ENCODE measurements at regions not wholly inside any gene's neighbourhood (a gene's known extent, or its start where the extent isn't known, plus 50 kb on each side); places are given as distances from the start of the nearest gene placed in this dataset.
"Not testable (repeated sequence)": the region's sequence is repeated elsewhere in the genome, so short reads cannot be mapped to it uniquely, and the experiment has no call there.

DNA sequence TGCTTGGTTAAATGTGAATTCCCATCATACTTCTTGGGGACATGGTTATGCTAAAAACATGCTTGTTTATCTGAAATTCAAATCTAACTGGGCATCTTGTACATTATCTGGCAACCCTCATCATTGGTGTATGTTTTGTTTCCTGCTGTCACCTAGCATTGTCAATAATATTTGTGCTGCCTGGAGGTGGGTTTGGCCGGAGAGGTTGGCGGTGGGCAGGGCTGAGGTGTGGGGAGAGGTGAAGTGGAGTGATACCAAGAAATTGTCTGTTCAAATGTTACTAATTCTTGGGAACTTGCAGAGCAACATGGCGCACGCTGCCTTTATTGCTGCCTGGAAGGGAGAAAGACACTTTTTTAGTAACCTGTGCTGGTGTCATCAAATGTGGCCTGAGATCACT lies 280.5 kb downstream of the VRK1 start:
- DNase-seq, result no peak

DNA sequence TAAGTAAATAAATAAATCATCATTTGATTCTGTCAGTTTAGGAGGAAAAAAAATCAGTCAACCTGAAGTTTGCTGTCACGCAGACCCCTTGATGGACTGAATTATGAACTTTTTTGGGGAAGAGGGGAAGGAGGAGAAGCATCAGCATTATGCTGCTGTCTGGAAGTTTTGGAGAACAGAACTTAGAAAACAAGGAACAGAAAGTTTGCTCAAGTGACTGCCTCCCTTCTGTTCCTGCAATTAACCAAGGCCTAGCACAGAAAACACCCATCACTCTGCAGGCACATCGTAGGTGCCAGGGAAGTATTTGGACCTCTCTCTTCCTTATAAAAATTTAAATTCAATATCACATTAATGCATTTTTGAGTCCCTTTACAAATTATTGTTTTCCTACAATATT lies 283.8 kb downstream of the VRK1 start:
- DNase-seq, result no peak

DNA sequence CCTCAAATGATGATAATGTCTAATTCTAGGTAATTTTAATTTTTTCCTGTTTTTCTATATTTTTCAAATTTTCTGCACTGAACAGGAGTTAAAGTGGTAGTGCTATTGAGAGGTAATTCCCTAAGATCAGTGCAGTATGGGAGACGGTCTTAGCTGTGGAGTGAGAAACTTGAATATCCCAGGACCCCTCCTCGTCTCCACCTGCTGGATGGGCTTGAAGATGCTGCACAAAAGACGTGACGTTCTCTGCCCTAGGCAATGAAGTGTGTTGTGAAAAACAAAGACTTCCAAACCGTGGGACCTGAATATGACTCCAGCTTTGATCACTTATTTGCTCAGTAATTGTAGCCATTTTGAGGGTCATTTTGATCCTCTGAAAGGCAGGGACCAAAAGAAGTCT lies 298.1 kb downstream of the VRK1 start:
- DNase-seq, result peak in 1 of 2 experiments; percentile 4

DNA sequence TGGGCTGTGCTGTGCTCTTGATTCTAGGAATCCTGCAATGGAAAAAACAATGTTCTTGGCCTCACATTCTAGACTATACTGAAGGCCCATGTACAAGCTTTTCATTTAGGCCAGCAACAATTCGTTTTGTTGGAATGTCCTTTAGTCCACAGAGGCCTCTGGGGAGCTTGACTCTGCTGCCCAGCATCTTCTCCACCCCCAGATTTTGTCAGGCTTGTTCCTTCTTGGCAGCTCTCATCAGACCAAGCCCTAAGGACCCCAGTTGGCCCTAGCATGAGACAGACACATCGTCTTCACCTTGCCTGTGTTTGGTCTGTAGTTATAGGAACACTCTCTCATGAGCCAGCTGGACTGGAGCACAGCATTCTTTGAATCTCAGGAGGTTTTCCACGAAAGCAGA lies 300.1 kb downstream of the VRK1 start:
- no peak for DNase-seq

DNA sequence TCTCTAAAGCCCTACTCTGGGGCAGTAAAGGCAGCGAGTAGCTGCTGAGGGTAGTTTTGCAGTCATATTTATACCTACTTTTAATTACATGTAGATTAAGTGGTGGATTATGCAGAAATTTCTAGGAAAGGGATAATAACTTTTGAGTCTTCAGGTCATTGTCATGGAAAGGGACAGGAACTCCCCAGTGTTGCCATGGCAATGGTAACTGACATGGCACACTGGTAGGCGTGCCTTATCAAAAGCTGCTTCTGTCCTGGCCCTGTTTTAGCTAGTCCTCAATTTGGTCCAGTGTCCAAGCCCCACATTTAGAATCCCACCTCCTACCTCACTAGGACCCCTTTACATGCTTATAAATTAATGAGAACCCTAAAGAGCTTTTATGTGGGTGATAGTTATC lies 303.1 kb downstream of the VRK1 start:
- DNase-seq, result peak in 1 of 2 experiments; percentile 7

DNA sequence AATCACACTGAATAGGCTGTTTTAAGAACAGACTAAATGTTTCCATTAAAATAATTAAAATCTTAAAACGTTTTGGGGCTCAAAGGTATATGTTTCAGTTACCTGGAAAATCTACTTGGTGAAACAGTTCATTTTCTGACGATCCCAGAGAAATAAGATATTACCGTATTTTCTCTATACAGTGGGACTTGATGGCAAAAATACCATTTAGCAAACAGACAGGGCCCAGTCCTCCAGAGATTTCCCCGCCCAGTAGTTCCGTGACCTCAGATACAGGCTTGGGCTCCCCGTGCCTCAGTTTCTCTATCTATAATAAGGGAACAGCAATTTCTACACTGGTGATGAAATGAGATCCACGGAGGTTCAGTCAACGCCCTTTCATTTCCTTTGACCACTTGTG lies 304.4 kb downstream of the VRK1 start:
- no peak for DNase-seq

DNA sequence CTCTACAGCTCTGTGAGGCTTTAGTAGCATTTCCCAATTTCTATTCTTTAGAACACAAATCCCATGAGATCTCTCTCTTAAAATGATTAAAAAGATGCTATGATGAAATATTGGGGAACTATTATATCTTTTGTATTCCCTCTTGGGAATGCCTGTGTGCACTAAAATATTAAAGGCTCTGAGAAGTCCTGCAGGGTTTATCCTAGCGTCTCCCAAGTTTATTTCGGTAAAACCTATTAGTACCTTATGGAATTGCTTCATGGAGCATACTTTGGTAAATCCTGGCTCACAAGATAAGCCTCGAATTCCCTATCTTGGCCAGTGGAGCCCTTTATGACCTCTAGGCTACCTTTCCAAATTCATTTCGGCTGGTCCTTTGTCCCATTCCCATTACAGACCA lies 306.8 kb downstream of the VRK1 start:
- no peak for DNase-seq

DNA sequence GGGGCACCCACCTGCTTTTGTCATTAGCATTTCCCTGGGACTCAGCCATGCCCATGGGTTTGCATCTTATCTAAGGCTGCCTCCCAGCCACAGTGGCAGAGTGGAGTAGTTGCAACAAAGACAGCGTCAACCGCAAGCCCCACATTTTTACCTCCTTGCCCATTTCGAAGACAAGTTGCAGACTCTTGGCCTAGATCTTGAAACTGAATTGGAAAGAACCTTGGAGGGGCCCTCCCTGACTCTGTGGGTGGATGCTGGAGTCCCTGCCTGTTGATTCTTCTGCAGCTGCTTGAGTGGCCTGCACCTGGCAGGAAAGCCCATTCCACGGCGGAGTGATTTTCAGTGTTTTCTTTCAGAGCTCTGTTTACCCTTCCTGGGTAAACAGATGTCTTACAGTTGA lies 309.0 kb downstream of the VRK1 start:
- peak in 1 of 2 experiments; percentile 28 for DNase-seq

DNA sequence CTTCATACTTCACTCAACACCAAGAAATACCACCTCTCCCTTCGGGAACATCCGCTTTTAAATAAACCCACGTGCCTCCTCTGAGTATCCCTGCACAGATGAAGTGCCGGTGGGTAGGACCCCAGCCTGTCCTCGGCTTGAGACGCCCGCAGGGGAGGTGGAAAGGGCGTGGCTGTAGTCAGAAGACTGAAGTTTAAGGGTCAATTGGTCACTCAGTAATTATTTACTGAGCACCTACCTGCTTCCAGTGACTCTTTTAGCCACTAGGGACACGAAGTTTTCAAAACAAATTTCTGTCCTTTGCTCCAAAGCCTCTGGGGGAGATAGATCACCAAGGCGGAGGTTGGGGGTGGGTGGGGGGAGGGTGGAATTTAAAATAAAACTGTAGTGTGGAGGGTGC lies 309.4 kb downstream of the VRK1 start:
- peak in 1 of 2 experiments; percentile 28 for DNase-seq

DNA sequence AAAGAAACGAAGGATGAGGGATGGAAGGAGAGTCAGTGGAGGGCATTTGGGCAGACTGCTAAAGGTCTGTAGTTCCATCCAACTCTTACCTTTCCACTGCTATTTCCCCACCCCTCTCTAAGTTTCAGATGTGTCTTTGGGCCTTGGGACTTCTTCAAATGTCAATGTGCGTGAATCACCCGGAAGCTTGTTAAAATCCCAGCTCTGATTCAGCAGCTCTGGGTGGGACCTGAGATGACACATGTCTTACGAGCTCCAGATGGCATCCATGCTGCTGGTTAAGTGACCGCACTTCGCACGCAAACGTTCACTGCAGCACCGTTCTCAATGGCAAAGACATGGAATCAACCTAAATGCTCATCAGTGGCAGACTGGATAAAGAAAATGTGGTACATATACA lies 309.9 kb downstream of the VRK1 start:
- no peak for DNase-seq

DNA sequence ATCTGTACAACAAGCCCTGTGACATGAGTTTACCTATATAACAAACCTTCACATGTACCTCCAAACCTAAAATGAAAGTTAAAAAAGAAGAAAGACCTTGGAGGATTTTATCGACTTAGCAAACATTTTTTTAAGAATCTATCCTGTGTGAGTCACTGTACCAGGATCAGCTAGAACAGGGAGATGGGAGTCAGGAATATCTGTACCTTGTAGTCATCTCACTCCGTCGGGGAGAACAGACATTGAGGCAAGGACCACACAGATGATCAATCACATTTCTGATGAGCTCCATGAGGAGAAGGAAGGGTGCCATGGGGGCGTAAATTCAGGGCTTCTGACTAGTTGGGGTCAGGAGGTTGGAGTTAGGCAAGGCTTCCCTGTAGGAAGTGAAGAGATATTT lies 310.6 kb downstream of the VRK1 start:
- DNase-seq, result no peak

DNA sequence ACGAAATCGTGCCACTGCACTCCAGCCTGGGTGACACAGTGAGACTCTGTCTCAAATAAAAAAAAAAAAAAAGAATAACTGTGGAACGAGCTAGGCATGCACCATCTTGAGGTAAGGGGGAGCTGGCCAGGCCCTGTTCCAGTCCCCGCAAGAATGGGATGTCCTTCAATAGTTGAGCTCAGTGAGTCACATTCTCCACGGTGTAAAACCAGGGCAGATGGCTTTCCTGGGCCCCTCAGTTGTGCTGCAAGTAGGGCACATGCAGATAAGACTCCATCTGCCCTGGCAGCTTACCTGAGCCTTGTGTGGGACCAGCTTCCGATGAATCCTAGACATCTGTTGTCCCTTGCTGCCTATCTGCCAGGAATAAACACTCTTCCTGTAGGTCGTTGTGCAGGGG lies 312.1 kb downstream of the VRK1 start:
- DNase-seq, result no peak

DNA sequence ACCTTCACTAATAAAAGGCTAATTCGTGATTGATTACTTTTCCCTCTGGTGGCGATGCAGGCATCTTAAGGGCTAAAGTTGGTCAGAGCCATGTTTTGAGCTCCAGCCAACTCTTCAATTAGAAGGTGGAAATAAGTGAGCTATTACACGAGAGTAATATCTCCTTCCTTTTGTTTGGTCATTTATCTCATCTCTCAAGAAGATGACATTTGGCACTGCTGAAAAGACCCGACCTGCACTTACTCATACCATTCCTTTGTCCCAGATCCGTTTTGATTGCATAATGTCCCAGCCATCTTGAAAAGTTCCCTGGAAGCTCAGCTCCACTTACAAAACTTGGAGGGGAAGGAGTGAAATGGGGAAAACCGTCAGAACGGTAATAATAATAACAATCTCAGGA lies 316.2 kb downstream of the VRK1 start:
- DNase-seq, result no peak

DNA sequence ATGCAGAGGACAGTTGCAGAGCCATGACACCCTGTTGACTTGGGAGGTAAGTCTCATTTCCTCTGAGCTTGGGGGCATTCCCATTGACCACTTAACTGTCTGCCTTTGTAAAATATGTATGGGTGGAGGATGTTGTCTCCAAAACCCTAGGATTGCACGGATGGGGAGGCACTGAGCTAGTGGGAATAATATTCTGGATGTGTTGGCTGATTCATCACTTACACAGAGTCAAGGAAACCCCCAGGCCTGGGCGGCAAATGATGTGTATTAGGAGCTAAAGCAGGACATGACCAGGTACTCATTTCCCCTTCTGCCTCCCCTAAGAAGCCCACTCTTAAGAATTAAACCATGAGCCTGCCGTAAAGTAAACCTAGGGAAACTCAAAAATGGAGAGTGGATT lies 319.4 kb downstream of the VRK1 start:
- DNase-seq, result no peak

DNA sequence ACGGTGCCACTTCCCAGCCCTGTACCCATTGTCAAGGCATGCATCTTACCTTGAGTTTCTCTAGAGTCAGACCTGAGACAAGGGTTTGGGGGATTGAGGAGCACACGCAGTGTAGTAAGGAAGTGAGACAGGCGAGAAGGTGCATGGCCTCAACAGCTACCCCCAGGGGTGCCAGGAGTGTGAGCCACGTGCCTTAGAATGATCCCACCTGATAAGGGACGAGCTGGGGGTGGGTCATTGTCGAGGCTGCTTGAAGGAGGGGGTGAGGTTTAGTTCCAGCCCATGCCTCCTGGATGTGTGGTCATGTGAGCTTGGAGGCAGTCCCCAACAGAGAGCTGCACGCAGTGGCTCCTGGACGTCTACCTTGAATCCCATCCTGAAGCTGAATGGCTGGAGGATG lies 320.5 kb downstream of the VRK1 start:
- no peak for DNase-seq

DNA sequence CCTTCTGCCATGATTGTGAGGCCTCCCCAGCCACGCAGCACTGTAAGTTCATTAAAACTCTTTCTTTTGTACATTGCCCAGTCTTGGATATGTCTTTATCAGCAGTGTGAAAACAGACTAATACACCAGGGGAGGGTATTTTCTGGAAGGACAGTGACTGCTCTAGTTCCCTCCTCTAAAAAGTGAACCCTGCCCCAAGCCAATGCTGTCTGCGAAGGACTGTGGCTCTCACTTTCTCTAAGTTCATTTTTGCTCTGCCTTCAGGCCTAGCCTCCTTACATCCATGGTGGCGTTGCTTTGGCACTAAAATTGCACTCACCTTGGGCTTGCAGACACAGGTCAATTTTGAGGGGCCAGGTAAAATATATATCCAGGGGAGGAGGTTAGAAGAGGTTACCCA lies 323.0 kb downstream of the VRK1 start:
- no peak for DNase-seq

DNA sequence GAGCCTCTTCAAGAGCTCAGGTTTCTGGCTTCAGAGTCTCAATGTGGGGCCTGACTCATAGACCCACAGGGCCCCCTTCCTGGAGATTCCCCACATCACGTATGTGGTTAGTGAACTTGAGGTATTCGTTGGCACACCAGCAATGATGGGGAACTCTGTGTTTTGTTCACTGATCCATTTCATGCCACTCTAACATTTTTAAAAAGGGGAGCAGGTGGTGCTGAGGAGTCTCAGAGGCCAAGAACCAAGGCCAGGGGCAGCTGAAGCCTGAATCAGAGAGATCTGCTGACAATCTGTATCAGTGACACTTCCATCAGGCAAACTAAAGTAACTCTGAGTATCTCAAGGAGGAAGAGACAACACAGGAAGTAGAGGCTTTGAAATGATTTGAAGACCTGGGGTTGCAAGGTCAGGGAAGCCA lies 323.4 kb downstream of the VRK1 start:
- no peak for DNase-seq

DNA sequence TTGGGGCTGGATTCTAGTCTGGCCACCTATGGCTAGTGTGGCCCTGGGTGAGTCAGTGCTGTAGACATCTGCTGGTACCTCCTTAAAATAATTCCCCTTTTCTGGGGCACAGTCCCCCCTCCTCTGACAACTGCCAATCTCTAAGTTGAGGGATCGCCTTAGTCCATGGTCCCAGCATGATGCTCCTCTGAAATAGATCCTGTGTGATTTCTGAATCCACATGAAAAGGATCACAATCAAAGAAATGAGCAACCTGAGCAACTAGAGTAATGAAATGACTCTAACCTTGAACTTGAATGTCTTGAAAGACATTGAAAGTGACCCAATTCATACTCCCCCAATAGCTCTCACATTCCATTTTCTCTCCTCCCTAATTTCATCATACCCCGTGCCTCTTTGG lies 332.5 kb downstream of the VRK1 start:
- no peak for DNase-seq

DNA sequence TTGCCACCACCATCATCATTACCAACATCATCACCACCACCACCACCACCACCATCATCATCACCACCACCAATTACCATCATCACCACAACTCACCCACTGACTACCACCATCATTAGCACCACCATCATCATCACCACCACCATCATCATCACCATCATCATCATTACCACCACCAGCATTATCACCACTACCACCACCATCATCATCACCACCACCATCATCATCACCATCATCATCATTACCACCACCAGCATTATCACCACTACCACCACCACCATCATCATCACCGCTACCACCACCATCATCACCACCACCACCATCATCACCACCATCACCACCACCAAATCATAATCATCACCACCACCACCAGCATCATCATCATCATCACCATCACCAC lies 338.7 kb downstream of the VRK1 start:
- not testable (repeated sequence) for DNase-seq

DNA sequence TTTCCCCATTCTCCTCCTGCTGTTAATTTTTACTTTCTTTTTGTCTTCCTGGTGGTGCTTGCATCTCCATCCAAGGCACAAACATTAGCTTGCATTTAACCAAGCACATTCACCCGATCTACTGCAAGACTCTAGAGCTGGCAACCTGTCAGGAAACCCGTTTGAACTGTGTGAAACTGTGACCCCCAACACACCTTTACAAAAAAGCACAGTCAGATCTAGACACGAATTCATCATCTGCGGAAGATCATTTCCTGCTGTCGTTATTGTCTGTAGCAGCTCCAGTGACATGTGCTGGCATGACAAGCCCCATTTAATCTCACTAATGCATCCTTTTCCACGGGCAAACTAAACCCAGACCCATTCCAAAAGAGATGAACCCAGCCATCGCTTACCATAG lies 340.5 kb downstream of the VRK1 start:
- DNase-seq, result no peak

DNA sequence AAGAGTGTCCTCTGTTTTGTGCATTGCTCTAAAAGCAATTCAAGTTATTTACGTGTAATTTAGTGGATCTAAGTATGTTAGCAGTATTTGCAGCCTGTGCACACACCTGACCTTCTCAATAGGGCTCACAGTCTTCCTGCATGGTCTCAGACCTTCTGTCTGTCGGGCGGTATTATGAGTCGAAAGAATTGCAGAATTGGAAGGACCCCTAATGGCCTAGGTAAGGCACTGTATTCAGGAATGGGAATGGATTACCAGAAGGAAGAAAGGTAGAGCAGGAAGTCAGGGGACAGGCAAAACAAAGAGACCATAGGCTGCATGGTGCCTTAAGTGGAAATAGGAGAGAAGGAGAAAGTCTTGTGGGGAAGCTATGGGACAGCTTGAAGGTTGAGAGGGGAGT lies 341.6 kb downstream of the VRK1 start:
- DNase-seq, result peak; percentile 55 to 70

DNA sequence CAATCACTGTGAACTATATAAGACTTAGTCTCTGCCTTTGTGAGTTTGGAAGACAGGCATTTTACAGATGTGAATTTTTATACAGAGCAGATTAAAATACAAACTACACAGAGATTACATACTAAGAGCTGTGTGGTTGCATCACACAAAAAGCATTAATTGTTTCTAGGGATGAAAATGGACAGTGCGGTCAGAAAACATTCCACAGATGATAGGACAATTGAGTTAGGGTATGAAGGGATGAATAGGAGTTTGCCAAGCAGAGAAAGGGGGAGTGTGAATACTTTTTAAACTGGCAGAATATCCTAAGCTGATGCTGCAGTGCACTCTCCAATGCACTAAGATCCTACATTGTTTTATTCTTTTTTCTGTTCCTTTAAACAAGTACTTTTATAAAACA lies 345.8 kb downstream of the VRK1 start:
- no peak for DNase-seq

DNA sequence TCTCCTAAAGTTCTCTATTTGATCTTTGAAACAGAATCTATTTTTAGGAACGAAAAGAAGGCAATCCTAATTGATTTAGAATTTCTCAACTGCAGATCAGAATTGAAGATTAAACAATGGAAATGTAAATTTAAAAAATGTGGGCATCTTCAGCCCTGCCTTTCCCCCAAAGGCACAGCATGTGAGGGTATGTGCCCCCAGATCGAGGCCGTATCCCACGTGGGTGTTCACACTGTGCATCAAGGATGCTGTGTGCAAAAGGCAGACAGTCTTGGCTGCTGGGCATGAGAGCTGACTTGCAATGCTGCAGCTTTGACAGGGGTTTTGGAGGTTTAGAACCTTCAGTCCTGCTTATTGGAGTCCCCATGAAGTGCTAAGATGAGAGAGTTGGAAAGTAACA lies 346.3 kb downstream of the VRK1 start:
- DNase-seq, result no peak

DNA sequence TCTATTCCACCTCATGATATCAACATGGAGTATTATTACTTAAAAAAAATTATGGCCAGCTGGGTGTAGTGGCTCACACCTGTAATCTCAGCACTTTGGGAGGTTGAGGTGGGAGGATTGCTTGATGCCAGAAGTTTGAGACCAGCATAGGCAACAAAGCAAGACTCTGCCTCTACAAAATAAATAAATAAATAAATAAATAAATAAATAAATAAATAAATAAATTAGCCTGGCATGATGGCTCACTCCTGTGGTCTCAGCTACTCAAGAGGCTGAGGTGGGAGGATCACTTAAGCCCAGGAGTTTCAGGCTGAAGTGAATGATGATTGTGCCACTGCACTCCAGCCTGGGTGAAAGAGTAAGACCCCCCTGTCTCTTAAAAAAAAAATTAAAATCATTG lies 350.8 kb downstream of the VRK1 start:
- DNase-seq, result not testable (repeated sequence)

DNA sequence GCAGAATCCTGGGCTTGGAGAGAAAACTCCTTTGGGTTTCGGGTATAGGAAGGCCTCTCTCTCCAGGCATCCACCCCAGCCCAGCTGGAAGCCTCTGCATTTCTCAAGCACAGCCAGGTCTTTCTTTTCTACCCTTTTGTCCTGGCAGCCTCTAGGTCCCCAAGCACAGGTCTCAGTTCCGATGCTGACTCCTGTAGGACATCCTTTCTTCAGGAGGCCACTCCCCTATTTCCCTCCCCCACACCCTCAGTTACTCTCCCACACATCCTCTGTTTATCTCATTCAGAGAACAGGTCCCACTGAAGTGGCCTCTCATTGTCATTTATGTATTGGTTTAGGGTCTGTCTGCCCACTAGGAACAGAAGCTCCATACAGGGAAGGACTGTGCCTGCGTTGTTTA lies 352.6 kb downstream of the VRK1 start:
- DNase-seq, result no peak

DNA sequence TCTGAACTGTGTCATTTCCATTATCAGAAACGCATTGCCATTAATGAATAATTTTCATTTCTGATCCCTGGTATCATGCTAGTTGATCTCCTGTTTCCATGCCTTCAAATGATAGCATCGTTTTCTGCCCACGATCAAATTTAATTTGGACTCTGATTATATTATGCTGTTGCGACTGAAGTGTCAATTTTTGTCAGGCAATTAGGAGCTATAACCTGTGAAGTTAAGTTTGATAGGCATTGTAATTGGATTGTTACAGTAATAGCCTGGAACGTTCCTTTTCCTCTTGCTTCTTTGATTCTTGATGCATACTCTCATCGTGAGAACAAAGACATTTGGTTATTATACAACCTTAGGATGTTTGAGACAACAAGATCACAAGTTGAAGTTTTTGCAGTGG lies 356.3 kb downstream of the VRK1 start:
- no peak for DNase-seq
